ENCODE measurements at regions not wholly inside any gene's neighbourhood (a gene's known extent, or its start where the extent isn't known, plus 50 kb on each side); places are given as distances from the start of the nearest gene placed in this dataset.

GRCh38 chr11:33480626-33481025 is 220.0 kb downstream of the C11orf91 start:
- TF ChIP-seq CTCF (conservative IDR thresholded peaks at IDR 0.05; ENCODE audit: low read depth, low read length): no peak
- DNase-seq (ENCODE audit: low read depth): no peak
- no peak overlapping the region for H3K4me3 ChIP-seq (ENCODE audit: low read length)

GRCh38 chr11:33479231-33479630 is 221.4 kb downstream of the C11orf91 start:
- H3K4me3 ChIP-seq (ENCODE audit: low read length): no peak overlapping the region
- TF ChIP-seq CTCF (conservative IDR thresholded peaks at IDR 0.05; ENCODE audit: low read depth, low read length): no peak
- no peak for DNase-seq (ENCODE audit: low read depth)

GRCh38 chr11:33478111-33478573 is 221.0 kb downstream of the HIPK3 start:
- no peak overlapping the region for H3K4me3 ChIP-seq (ENCODE audit: low read length)
- TF ChIP-seq CTCF (conservative IDR thresholded peaks at IDR 0.05; ENCODE audit: low read depth, low read length): no peak
- DNase-seq (ENCODE audit: low read depth): no peak

- no peak for TF ChIP-seq CTCF (conservative IDR thresholded peaks at IDR 0.05; ENCODE audit: low read depth, low read length)
- no peak for DNase-seq (ENCODE audit: low read depth)
These were observed 219.9 kb downstream of the HIPK3 start for GRCh38 chr11:33476945-33477606.

GRCh38 chr11:33475993-33476392 is 218.8 kb downstream of the HIPK3 start:
- peak; percentile 73 for DNase-seq (ENCODE audit: low read depth)
- no peak for TF ChIP-seq CTCF (conservative IDR thresholded peaks at IDR 0.05; ENCODE audit: low read depth, low read length)
- no peak overlapping the region for H3K4me3 ChIP-seq (ENCODE audit: low read length)

More at GRCh38 chr11:33476945-33477606, 219.9 kb downstream of the HIPK3 start:
- H3K4me3 ChIP-seq (ENCODE audit: low read length): no peak overlapping the region

GRCh38 chr11:33474866-33475265 is 217.7 kb downstream of the HIPK3 start:
- no peak overlapping the region for H3K4me3 ChIP-seq (ENCODE audit: low read length)
- DNase-seq (ENCODE audit: low read depth): no peak
- no peak for TF ChIP-seq CTCF (conservative IDR thresholded peaks at IDR 0.05; ENCODE audit: low read depth, low read length)

- TF ChIP-seq CTCF (conservative IDR thresholded peaks at IDR 0.05; ENCODE audit: low read depth, low read length): no peak
- DNase-seq (ENCODE audit: low read depth): no peak
- no peak overlapping the region for H3K4me3 ChIP-seq (ENCODE audit: low read length)
These were observed 214.4 kb downstream of the HIPK3 start for GRCh38 chr11:33471541-33471940.

Measured in retinal pigment epithelial cell (primary cell).